ENCODE measurements at regions not wholly inside any gene's neighbourhood (a gene's known extent, or its start where the extent isn't known, plus 50 kb on each side); places are given as distances from the start of the nearest gene placed in this dataset.
A peak's percentile ranks its signal among the peaks of the same experiment; 100 is the strongest.

- Histone ChIP-seq H3K27ac (no peak overlapping the region), H4K20me1 (ENCODE audit: insufficient read depth) (no peaks in the 10 kb centered on the region), H3K4me3 (no peak overlapping the region), H3K36me3 (ENCODE audit: low read depth) (no peaks in the 10 kb centered on the region), H3K4me1 (replicated peaks; ENCODE audit: insufficient read depth) (no peaks in the 10 kb centered on the region), H3K27me3 (ENCODE audit: insufficient read depth, low read depth) (no peaks in the 10 kb centered on the region), H3K9me3 (ENCODE audit: insufficient read depth, low read depth) (peaks cover 12% of the 10 kb centered on the region), H3K9me2 (ENCODE audit: insufficient read depth) (no peaks in the 10 kb centered on the region), H3F3A (ENCODE audit: insufficient read depth, low read depth) (no peaks in the 10 kb centered on the region), H2AFZ (no peak overlapping the region), H3K79me2 (ENCODE audit: low read depth) (no peaks in the 10 kb centered on the region), H3K4me2 (no peak overlapping the region)
- no TSS peak for BruUV-seq (replicated peaks)
- no peak for DNase-seq
- TF ChIP-seq CTCF (conservative IDR thresholded peaks at IDR 0.05) (no peak), EZH2 (IDR thresholded peaks at IDR 0.05; ENCODE audit: low read depth) (no peak)
- POLR2A ChIA-PET (ENCODE audit: unreplicated experiment): no interaction called here
- intact Hi-C loops (cut with micrococcal nuclease; ENCODE audit: unreplicated experiment): no loop called here
- CTCF ChIA-PET: no interaction called here
Measured at GRCh38 chr12:76201758-76202157, 117.3 kb upstream of the NAP1L1 start.

- CTCF ChIA-PET: no interaction called here
- intact Hi-C loops (cut with micrococcal nuclease; ENCODE audit: unreplicated experiment): no loop called here
Measured at GRCh38 chr12:76201316-76201715, 116.8 kb upstream of the NAP1L1 start.

GRCh38 chr12:76199808-76200207 is 115.3 kb upstream of the NAP1L1 start:
- DNase-seq: no peak
- no peaks in the 10 kb centered on the region for H4K20me1 ChIP-seq (ENCODE audit: insufficient read depth)
- no peaks in the 10 kb centered on the region for H3K9me2 ChIP-seq (ENCODE audit: insufficient read depth)
- no peak overlapping the region for H2AFZ ChIP-seq
- H3F3A ChIP-seq (ENCODE audit: insufficient read depth, low read depth): no peaks in the 10 kb centered on the region
- H3K27ac ChIP-seq: 0 out of 2 replicates have a peak overlapping the region, but pooled peaks have one; percentile 41
- H3K9me3 ChIP-seq (ENCODE audit: insufficient read depth, low read depth): peaks cover 12% of the 10 kb centered on the region
- H3K36me3 ChIP-seq (ENCODE audit: low read depth): no peaks in the 10 kb centered on the region
- ChIA-PET POLR2A (ENCODE audit: unreplicated experiment) (no interaction called here), CTCF (interaction anchor here (0.6 kb wide), 1 partner anchor 85 kb away, joined by 3 read pairs; no protein-coding TSS in a partner anchor)
- no peaks in the 10 kb centered on the region for H3K79me2 ChIP-seq (ENCODE audit: low read depth)
- H3K4me3 ChIP-seq: no peak overlapping the region
- no peak overlapping the region for H3K4me2 ChIP-seq
- peaks cover 10% of the 10 kb centered on the region for H3K4me1 ChIP-seq (replicated peaks; ENCODE audit: insufficient read depth)
- no TSS peak for BruUV-seq (replicated peaks)
- H3K27me3 ChIP-seq (ENCODE audit: insufficient read depth, low read depth): no peaks in the 10 kb centered on the region
- TF ChIP-seq CTCF (conservative IDR thresholded peaks at IDR 0.05) (no peak), EZH2 (IDR thresholded peaks at IDR 0.05; ENCODE audit: low read depth) (no peak)
- intact Hi-C loops (cut with micrococcal nuclease; ENCODE audit: unreplicated experiment): no loop called here

More at GRCh38 chr12:76201316-76201715, 116.8 kb upstream of the NAP1L1 start:
- no peaks in the 10 kb centered on the region for H3K27me3 ChIP-seq (ENCODE audit: insufficient read depth, low read depth)
- H3K9me2 ChIP-seq (ENCODE audit: insufficient read depth): no peaks in the 10 kb centered on the region
- H4K20me1 ChIP-seq (ENCODE audit: insufficient read depth): no peaks in the 10 kb centered on the region
- H3F3A ChIP-seq (ENCODE audit: insufficient read depth, low read depth): no peaks in the 10 kb centered on the region
- no peak for DNase-seq
- no peak overlapping the region for H3K4me3 ChIP-seq
- no peaks in the 10 kb centered on the region for H3K36me3 ChIP-seq (ENCODE audit: low read depth)
- H3K79me2 ChIP-seq (ENCODE audit: low read depth): no peaks in the 10 kb centered on the region
- H3K4me1 ChIP-seq (replicated peaks; ENCODE audit: insufficient read depth): no peaks in the 10 kb centered on the region
- no peak for TF ChIP-seq EZH2 (IDR thresholded peaks at IDR 0.05; ENCODE audit: low read depth)
- TF ChIP-seq CTCF (conservative IDR thresholded peaks at IDR 0.05): no peak
- H3K27ac ChIP-seq: no peak overlapping the region
- H3K9me3 ChIP-seq (ENCODE audit: insufficient read depth, low read depth): peaks cover 12% of the 10 kb centered on the region
- POLR2A ChIA-PET (ENCODE audit: unreplicated experiment): no interaction called here
- H3K4me2 ChIP-seq: no peak overlapping the region
- BruUV-seq (replicated peaks): no TSS peak
- H2AFZ ChIP-seq: no peak overlapping the region

All from PC-9 (cell line).